A549 (cell line): ENCODE measurements at regions not wholly inside any gene's neighbourhood (a gene's known extent, or its start where the extent isn't known, plus 50 kb on each side); places are given as distances from the start of the nearest gene placed in this dataset.

Experiments
- ATAC-seq, 2 experiments: fragments of 200-7000 bp in 1 of 2; fragments of >200 bp in 1 of 2; cut with Nextera tagmentation in 1 of 2; cut with Tn5 transposase in 1 of 2; 3 replicates each; pipeline versions ENCODE4 v1.8.0 to v1.9.1; 2018 to 2020; ENCODE audit warnings: mild to moderate bottlenecking in 1 of 2, moderate library complexity in 1 of 2
- CTCF ChIA-PET: fragments of 300-600 bp; sonication (Branson Sonifier 250); formaldehyde crosslinking; extraction: SDS; loops from one replicate; lab custom pipeline; 2021; ENCODE audit warnings: antibody characterized with exemption, inconsistent platforms; lab: Yijun Ruan, JAX
- POLR2A ChIA-PET: fragments of 350-600 bp; formaldehyde crosslinking; extraction: SDS; loops from one replicate; lab custom pipeline; 2021; ENCODE audit warnings: antibody characterized with exemption, inconsistent platforms; lab: Yijun Ruan, JAX
- DNase-seq, 2 experiments: peaks; one replicate each; pipeline versions ENCODE4 v3.0.0 to v3.0.0-alpha.2; 2011 to 2016; ENCODE audit warnings: low read depth in 1 of 2, low spot score in 1 of 2
- FAIRE-seq: peaks from 2 replicates; lab custom pipeline; 2011; peaks lifted over from hg19 to GRCh38; lab: Jason Lieb, UNC
- H3K27ac ChIP-seq, 2 experiments: fragments of >200 bp; sonication (Bioruptor Twin); formaldehyde crosslinking; 3 replicates each; pipeline ENCODE4 v1.5.1; 2016 to 2017
- H3K4me1 ChIP-seq: fragments of >200 bp; sonication (Bioruptor Twin); formaldehyde crosslinking; 3 replicates; pipeline ENCODE4 v1.6.1; 2016
- H3K4me2 ChIP-seq: fragments of >200 bp; sonication (Bioruptor Twin); formaldehyde crosslinking; 3 replicates; pipeline ENCODE4 v1.6.1; 2016
- H3K4me3 ChIP-seq: fragments of >200 bp; sonication (Bioruptor Twin); formaldehyde crosslinking; 3 replicates; pipeline ENCODE4 v1.5.1; 2016
- H3K9me3 ChIP-seq: fragments of >200 bp; sonication (Bioruptor Twin); formaldehyde crosslinking; 3 replicates; pipeline ENCODE4 v1.6.1; 2016
- BCL3 ChIP-seq: fragments of >200 bp; sonication (Bioruptor Twin); formaldehyde crosslinking; IDR thresholded peaks from 3 replicates; pipeline ENCODE4 v1.6.1; 2016
- BHLHE40 ChIP-seq: IDR thresholded peaks from 2 replicates; pipeline ENCODE4 v1.6.1; 2012; ENCODE audit warnings: low read depth, low read length, inconsistent platforms
- E2F6 ChIP-seq: IDR thresholded peaks from 2 replicates; pipeline ENCODE4 v1.6.1; 2012; ENCODE audit warnings: low read depth, borderline replicate concordance
- ELK1 ChIP-seq: fragments of 150-350 bp; IDR thresholded peaks from 2 replicates; pipeline ENCODE4 v1.6.1; 2014; ENCODE audit warnings: low read depth, mild to moderate bottlenecking, low read length
- EP300 ChIP-seq, 2 experiments: fragments of >200 bp; sonication (Bioruptor Twin); formaldehyde crosslinking; IDR thresholded peaks; 2 replicates in 1 of 2; 3 replicates in 1 of 2; pipeline ENCODE4 v1.6.1; 2016 to 2017
- FOSB ChIP-seq: fragments of 250-450 bp; sonication (Bioruptor Pico); IDR thresholded peaks from 2 replicates; pipeline ENCODE4 v1.5.0; 2020; ENCODE audit warnings: mild to moderate bottlenecking, moderate library complexity
- HOXB13 ChIP-seq: fragments of 250-450 bp; sonication (Bioruptor Pico); IDR thresholded peaks from 2 replicates; pipeline ENCODE4 v1.5.0; 2020; ENCODE audit warnings: low read depth, mild to moderate bottlenecking, moderate library complexity
- HOXB5 ChIP-seq: fragments of 250-450 bp; sonication (Bioruptor Pico); IDR thresholded peaks from 2 replicates; pipeline ENCODE4 v1.5.0; 2020; ENCODE audit warnings: mild to moderate bottlenecking, moderate library complexity
- JUN ChIP-seq, 2 experiments: fragments of >200 bp; sonication (Bioruptor Twin); formaldehyde crosslinking; IDR thresholded peaks; 2 replicates in 1 of 2; 3 replicates in 1 of 2; pipeline ENCODE4 v1.6.1; 2016 to 2017
- KDM1A ChIP-seq: fragments of 200-600 bp; sonication (generic); IDR thresholded peaks from 2 replicates; pipeline ENCODE4 v1.6.1; 2016; ENCODE audit warnings: low read depth, mild to moderate bottlenecking
- MAX ChIP-seq: IDR thresholded peaks from 2 replicates; pipeline ENCODE4 v1.6.1; 2012
- NPAS2 ChIP-seq: fragments of 250-450 bp; sonication (Bioruptor Pico); IDR thresholded peaks from 2 replicates; pipeline ENCODE4 v1.8.0; 2022; ENCODE audit warnings: mild to moderate bottlenecking, moderate library complexity, borderline replicate concordance
- NR3C1 ChIP-seq: fragments of >200 bp; sonication (Bioruptor Twin); formaldehyde crosslinking; IDR thresholded peaks from 3 replicates; pipeline ENCODE4 v1.6.1; 2017
- PBX3 ChIP-seq: IDR thresholded peaks from 2 replicates; pipeline ENCODE4 v1.6.1; 2012
- RAD21 ChIP-seq, 2 experiments: fragments of >200 bp in 1 of 2; sonication (Bioruptor Twin) in 1 of 2; formaldehyde crosslinking in 1 of 2; IDR thresholded peaks in 1 of 2; conservative IDR thresholded peaks in 1 of 2; 2 replicates in 1 of 2; 3 replicates in 1 of 2; pipeline ENCODE4 v1.6.1; 2012 to 2018; ENCODE audit warnings: inconsistent platforms in 1 of 2
- RARB ChIP-seq: fragments of 250-450 bp; sonication (Bioruptor Pico); IDR thresholded peaks from 2 replicates; pipeline ENCODE4 v1.8.0; 2021; ENCODE audit warnings: mild to moderate bottlenecking, moderate library complexity
- RFX5 ChIP-seq: fragments of 450-650 bp; IDR thresholded peaks from 2 replicates; pipeline ENCODE4 v1.7.1; 2014; ENCODE audit warnings: antibody characterized with exemption, mild to moderate bottlenecking, moderate library complexity
- RNF2 ChIP-seq: fragments of 200-600 bp; sonication (generic); IDR thresholded peaks from 2 replicates; pipeline ENCODE4 v1.6.1; 2016; ENCODE audit warnings: low read depth, mild to moderate bottlenecking, antibody characterized with exemption, moderate library complexity, borderline replicate concordance
- SREBF2 ChIP-seq: fragments of 450-650 bp; IDR thresholded peaks from 2 replicates; pipeline ENCODE4 v1.6.1; 2014; ENCODE audit warnings: mild to moderate bottlenecking, moderate library complexity
- TFCP2L1 ChIP-seq: fragments of 250-450 bp; sonication (Bioruptor Pico); IDR thresholded peaks from 2 replicates; pipeline ENCODE4 v1.5.0; 2021; ENCODE audit warnings: mild to moderate bottlenecking
- TP53 ChIP-seq: fragments of 250-450 bp; sonication (Bioruptor Pico); IDR thresholded peaks from 2 replicates; pipeline ENCODE4 v1.5.0; 2021; ENCODE audit warnings: mild to moderate bottlenecking, moderate library complexity
- USF2 ChIP-seq: fragments of 450-650 bp; IDR thresholded peaks from 2 replicates; pipeline ENCODE4 v1.6.1; 2014; ENCODE audit warnings: antibody characterized with exemption
- ZC3H11A ChIP-seq: fragments of 450-650 bp; IDR thresholded peaks from 2 replicates; pipeline ENCODE4 v1.6.1; 2014; ENCODE audit warnings: antibody characterized with exemption, mild to moderate bottlenecking
- ZNF302 ChIP-seq: fragments of 250-450 bp; sonication (Bioruptor Pico); IDR thresholded peaks from 2 replicates; pipeline ENCODE4 v1.9.0; 2021; ENCODE audit warnings: inconsistent platforms, mild to moderate bottlenecking, moderate library complexity
- WGBS: methylation state at CpG from one replicate; pipeline ENCODE4 v1.1.6; 2017; ENCODE audit errors: missing lambda C conversion rate; 5-methylcytosine and 5-hydroxymethylcytosine counted together

GRCh38 chr4:15182600-15183220 is 180.4 kb downstream of the CPEB2 start:
- Histone ChIP-seq H3K9me3 (no peaks in the 10 kb centered on the region), H3K4me1 (no peaks in the 10 kb centered on the region), H3K4me2 (no peak overlapping the region), H3K4me3 (no peak overlapping the region), H3K27ac (no peak overlapping the region)
- 39% methylated on average over 3 of the region's 3 CpGs for WGBS
- FAIRE-seq = no peak
- ChIA-PET CTCF (no interaction called here), POLR2A (no interaction called here)
- ATAC-seq = no peak
- no peak for TF ChIP-seq JUN (IDR thresholded peaks at IDR 0.05)
- no peak for TF ChIP-seq TP53 (CRISPR knock-in tag)
- no peak for TF ChIP-seq USF2
- no peak for TF ChIP-seq MAX
- TF ChIP-seq NPAS2 (CRISPR knock-in tag) = no peak
- TF ChIP-seq RNF2 = no peak
- no peak for TF ChIP-seq PBX3
- TF ChIP-seq E2F6 = no peak
- no peak for TF ChIP-seq ZNF302 (CRISPR knock-in tag)
- TF ChIP-seq RARB (CRISPR knock-in tag) = no peak
- no peak for TF ChIP-seq RFX5
- TF ChIP-seq SREBF2 = no peak
- DNase-seq = no peak

GRCh38 chr4:15186149-15186548 is 183.9 kb downstream of the CPEB2 start:
- Histone ChIP-seq H3K4me2 (no peak overlapping the region), H3K4me1 (no peaks in the 10 kb centered on the region), H3K27ac (no peak overlapping the region), H3K9me3 (no peaks in the 10 kb centered on the region), H3K4me3 (no peak overlapping the region)
- FAIRE-seq (no peak), DNase-seq (no peak), ATAC-seq (no peak)
- WGBS = 52% methylated on average over 5 of the region's 5 CpGs
- POLR2A ChIA-PET = no interaction called here
- TF ChIP-seq ELK1 = no peak
- no peak for TF ChIP-seq FOSB (CRISPR knock-in tag)
- no peak for TF ChIP-seq KDM1A
- no peak for TF ChIP-seq EP300 (IDR thresholded peaks at IDR 0.05)
- no peak for TF ChIP-seq E2F6
- no peak for TF ChIP-seq HOXB13
- TF ChIP-seq TFCP2L1 (CRISPR knock-in tag) = no peak
- no peak for TF ChIP-seq HOXB5 (CRISPR knock-in tag)
- TF ChIP-seq USF2 = no peak
- TF ChIP-seq ZC3H11A = no peak
- TF ChIP-seq NR3C1 = no peak
- TF ChIP-seq BCL3 = no peak
- no peak for TF ChIP-seq BHLHE40
- TF ChIP-seq RFX5 = no peak
- no peak for TF ChIP-seq RAD21 (conservative IDR thresholded peaks at IDR 0.05 in 1 of 2, IDR thresholded peaks at IDR 0.05 in 1 of 2)
- CTCF ChIA-PET = interaction anchor here (0.8 kb wide), 1 partner anchor 11 kb away, joined by 6 read pairs; no protein-coding TSS in a partner anchor
